ENCODE measurements at regions not wholly inside any gene's neighbourhood (a gene's known extent, or its start where the extent isn't known, plus 50 kb on each side); places are given as distances from the start of the nearest gene placed in this dataset.

DNA sequence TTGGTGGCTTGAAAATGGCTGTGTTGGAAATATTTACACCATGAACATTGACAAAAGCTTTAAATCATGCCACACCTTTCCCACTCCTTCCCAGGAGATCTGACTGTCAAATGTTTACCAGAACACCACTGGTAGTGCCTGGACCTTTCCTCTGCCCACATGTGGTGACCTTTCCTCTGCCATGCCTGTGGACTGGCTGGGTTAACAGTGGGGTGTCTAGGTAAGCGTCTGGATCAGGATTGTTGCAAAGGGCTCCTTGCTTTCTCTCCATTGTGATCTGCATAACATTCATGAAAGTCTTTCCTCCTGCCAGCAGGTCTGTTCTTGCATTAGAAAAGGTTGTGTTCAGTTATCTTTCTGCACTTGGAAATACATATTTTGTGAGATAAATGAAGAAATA is 572.7 kb downstream of the DHX35 start:
- Histone ChIP-seq H3K27me3 (peaks cover 0 to 4% (median 0%) of the 10 kb centered on the region in 7 donors), H3K36me3 (no peaks in the 10 kb centered on the region), H3K4me1 (no peaks in the 10 kb centered on the region), H3K4me3 (no peak overlapping the region), H3K9me3 (peaks cover 0 to 11% (median 0%) of the 10 kb centered on the region in 11 donors), H3K27ac (no peak overlapping the region)
- no peak for ATAC-seq
- WGBS, 2 donors, result 50 to 54% methylated on average over 1 of the region's 1 CpG
- TF ChIP-seq, protein P1, sequence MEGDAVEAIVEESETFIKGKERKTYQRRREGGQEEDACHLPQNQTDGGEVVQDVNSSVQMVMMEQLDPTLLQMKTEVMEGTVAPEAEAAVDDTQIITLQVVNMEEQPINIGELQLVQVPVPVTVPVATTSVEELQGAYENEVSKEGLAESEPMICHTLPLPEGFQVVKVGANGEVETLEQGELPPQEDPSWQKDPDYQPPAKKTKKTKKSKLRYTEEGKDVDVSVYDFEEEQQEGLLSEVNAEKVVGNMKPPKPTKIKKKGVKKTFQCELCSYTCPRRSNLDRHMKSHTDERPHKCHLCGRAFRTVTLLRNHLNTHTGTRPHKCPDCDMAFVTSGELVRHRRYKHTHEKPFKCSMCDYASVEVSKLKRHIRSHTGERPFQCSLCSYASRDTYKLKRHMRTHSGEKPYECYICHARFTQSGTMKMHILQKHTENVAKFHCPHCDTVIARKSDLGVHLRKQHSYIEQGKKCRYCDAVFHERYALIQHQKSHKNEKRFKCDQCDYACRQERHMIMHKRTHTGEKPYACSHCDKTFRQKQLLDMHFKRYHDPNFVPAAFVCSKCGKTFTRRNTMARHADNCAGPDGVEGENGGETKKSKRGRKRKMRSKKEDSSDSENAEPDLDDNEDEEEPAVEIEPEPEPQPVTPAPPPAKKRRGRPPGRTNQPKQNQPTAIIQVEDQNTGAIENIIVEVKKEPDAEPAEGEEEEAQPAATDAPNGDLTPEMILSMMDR (IDR thresholded peaks at IDR 0.05), result no peak
- intact Hi-C loops (cut with DNase I), result no loop called here
- DNase-seq, result no peak

DNA sequence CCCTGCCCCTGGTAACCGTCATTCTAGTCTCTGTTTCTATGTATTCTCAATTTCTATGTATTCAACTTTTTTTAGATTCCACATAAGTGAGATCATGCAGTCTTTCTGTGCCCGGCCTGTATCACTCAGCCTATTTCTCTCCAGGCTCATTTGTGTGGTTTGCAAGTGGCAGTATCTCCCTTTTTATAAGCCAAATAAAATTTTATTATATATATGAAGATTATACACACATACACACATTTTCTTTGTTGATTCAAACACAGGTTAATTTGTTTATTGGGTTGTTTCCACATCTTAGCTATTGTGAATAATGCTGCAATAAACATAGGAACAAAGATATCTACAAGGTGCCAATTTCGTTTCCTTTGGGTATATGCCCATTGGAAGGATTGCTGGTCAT is 571.7 kb downstream of the DHX35 start:
- Histone ChIP-seq H3K4me3 (no peak overlapping the region), H3K27ac (no peak overlapping the region), H3K9me3 (peaks cover 0 to 11% (median 0%) of the 10 kb centered on the region in 11 donors), H3K36me3 (no peaks in the 10 kb centered on the region), H3K4me1 (no peaks in the 10 kb centered on the region), H3K27me3 (peaks cover 0 to 4% (median 0%) of the 10 kb centered on the region in 7 donors)
- ATAC-seq (no peak), DNase-seq (no peak)
- WGBS, 2 donors, result 76 to 77% methylated on average over 3 of the region's 3 CpGs
- intact Hi-C loops (cut with DNase I), result no loop called here
- TF ChIP-seq, protein P1 (IDR thresholded peaks at IDR 0.05), result no peak

DNA sequence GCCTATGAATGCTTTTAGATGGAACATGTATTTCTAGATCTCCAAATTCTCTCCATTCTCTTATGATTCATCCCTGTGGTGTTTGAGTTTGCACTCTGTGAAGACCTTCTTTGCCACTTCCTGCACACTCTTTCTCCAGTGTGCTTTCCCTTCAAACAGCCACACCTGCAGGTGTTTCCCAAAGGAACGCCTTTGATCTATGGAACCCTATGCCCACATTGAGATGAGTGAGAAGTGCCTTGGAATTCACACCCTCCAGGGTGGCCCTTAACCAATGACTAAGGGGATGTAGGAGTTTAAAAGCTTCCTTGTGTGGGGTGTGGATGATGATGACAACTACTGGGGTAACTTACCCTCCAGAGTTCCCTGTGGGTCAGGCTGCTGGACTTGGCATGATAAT is 570.1 kb downstream of the DHX35 start:
- peaks cover 0 to 11% (median 0%) of the 10 kb centered on the region in 11 donors for H3K9me3 ChIP-seq
- 66 to 78% methylated on average over 1 of the region's 1 CpG for WGBS, 2 donors
- H3K4me1 ChIP-seq, result no peaks in the 10 kb centered on the region
- TF ChIP-seq, protein P1 (IDR thresholded peaks at IDR 0.05), result no peak
- H3K27ac ChIP-seq, result no peak overlapping the region
- DNase-seq (no peak), ATAC-seq (no peak)
- intact Hi-C loops (cut with DNase I), result no loop called here
- H3K27me3 ChIP-seq, result peaks cover 0 to 4% (median 0%) of the 10 kb centered on the region in 7 donors
- H3K36me3 ChIP-seq, result no peaks in the 10 kb centered on the region
- H3K4me3 ChIP-seq, result no peak overlapping the region

DNA sequence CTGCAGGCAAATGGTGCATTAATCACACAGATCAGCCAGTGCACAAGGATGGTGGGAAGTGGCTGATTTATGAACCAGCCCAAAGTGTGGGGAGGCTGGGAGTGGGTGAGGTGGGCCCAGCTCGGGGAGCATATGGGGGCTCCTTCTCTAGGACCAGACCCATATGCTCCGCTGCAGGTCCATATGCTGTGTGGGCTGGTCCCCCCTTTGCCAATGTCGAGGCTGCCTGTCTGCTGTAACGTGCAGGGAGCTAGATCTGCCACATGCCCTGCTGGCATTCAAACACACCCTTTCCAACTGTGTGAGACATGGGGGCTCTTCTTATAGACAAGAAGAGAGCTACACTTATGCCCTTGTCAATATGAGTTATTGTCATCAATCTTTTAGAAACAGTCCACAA is 566.3 kb downstream of the DHX35 start:
- no peak for ATAC-seq
- no peak overlapping the region for H3K27ac ChIP-seq
- intact Hi-C loops (cut with DNase I), result no loop called here

More for the DNA sequence above, 566.3 kb downstream of the DHX35 start:
- H3K4me3 ChIP-seq, result no peak overlapping the region
- no peaks in the 10 kb centered on the region for H3K36me3 ChIP-seq
- H3K4me1 ChIP-seq, result no peaks in the 10 kb centered on the region
- 86 to 88% methylated on average over 4 of the region's 4 CpGs for WGBS, 2 donors
- TF ChIP-seq, protein P1 (IDR thresholded peaks at IDR 0.05), result no peak
- no peak for DNase-seq
- H3K27me3 ChIP-seq, result peaks cover 0 to 8% (median 0%) of the 10 kb centered on the region in 7 donors
- H3K9me3 ChIP-seq, result no peaks in the 10 kb centered on the region
